MM.1S (cell line): ENCODE measurements at regions not wholly inside any gene's neighbourhood (a gene's known extent, or its start where the extent isn't known, plus 50 kb on each side); places are given as distances from the start of the nearest gene placed in this dataset.

ENCODE experiments used
- EZH2 ChIP-seq: fragments of 300-600 bp; sonication (generic); optimal IDR thresholded peaks from 2 replicates; pipeline ENCODE3; 2017; ENCODE audit warnings: low read depth, mild to moderate bottlenecking, antibody characterized with exemption, low read length, mixed read lengths
- EZH2phosphoT487 ChIP-seq: fragments of 300-600 bp; sonication (generic); IDR thresholded peaks from 2 replicates; pipeline ENCODE4 v1.6.1; 2018; ENCODE audit warnings: antibody characterized with exemption, low read length
- TF ChIP-seq, protein P1 (sequence below): fragments of 300-600 bp; sonication (generic); IDR thresholded peaks from 2 replicates; pipeline ENCODE4 v1.5.1; 2016; ENCODE audit warnings: antibody characterized with exemption, low read length, mixed read lengths

DNA sequence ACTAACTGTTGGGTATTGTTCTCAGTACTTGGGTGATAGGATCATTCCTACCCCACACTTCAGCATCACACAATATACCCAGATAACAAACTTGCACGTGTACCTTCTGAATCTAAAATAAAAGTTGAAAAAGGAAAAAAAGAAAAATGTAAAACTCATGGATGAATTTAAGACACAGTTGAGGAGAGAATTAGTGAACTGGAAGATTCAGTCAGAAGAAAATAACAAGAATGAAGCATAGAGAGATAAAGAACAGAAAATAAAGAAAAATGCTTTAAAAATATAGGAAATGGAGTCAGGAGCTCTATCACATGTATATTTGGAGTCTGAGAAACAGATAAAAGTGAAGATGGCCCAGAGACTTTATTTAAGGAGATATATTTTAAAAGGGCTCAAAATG lies 90.4 kb upstream of the SALL3 start:
- TF ChIP-seq, protein P1, sequence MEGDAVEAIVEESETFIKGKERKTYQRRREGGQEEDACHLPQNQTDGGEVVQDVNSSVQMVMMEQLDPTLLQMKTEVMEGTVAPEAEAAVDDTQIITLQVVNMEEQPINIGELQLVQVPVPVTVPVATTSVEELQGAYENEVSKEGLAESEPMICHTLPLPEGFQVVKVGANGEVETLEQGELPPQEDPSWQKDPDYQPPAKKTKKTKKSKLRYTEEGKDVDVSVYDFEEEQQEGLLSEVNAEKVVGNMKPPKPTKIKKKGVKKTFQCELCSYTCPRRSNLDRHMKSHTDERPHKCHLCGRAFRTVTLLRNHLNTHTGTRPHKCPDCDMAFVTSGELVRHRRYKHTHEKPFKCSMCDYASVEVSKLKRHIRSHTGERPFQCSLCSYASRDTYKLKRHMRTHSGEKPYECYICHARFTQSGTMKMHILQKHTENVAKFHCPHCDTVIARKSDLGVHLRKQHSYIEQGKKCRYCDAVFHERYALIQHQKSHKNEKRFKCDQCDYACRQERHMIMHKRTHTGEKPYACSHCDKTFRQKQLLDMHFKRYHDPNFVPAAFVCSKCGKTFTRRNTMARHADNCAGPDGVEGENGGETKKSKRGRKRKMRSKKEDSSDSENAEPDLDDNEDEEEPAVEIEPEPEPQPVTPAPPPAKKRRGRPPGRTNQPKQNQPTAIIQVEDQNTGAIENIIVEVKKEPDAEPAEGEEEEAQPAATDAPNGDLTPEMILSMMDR, result no peak
- no peak for TF ChIP-seq EZH2
- TF ChIP-seq EZH2phosphoT487, result no peak
